ENCODE measurements at regions not wholly inside any gene's neighbourhood (a gene's known extent, or its start where the extent isn't known, plus 50 kb on each side); places are given as distances from the start of the nearest gene placed in this dataset.

DNA sequence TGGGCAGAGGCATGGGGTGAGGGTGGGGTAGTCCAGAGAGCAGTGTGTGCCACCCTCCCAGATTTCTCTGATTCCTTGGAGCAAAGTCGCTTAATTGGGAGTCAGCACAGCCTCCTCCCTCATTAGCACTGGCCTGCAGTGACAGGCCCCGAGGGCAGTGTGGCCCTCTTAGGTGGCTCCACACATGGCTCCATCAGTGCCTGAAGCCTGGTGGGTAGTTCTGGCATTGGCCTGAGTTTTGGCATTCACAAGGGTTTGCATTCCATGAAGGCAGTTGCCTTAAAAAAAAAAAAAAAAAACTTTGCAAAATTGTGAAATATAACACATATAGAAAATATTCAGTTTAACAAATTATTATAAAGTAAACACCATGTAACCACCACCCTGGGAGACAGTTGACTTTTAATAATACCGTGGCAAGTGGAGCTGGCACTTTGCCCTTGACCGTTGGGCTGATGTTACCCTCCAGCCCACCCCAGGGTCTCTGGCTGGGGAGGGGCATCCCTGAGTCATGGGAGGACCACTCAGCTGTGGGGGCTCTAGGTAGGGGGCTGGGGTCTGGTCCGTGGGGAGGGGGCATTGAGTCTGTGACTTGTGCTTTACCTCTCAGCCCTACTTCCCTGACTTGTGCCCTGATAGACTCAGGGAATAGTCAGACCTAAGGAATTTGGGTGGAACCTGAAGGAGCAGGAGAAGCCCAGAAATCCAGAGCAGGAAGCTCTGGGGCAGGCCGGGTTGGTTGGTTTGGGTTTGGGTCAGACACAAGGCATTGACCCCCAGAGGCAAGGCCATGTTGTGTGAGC lies 51.3 kb upstream of the PITX1 start:
- no peak for FAIRE-seq
